H1 (cell line): ENCODE measurements at regions not wholly inside any gene's neighbourhood (a gene's known extent, or its start where the extent isn't known, plus 50 kb on each side); places are given as distances from the start of the nearest gene placed in this dataset.

Experiments used
- CTCF ChIA-PET: fragments of 300-600 bp; sonication (Branson Sonifier 250); formaldehyde crosslinking; loops from one replicate; lab custom pipeline; 2021; ENCODE audit not compliant: partially characterized antibody; lab: Charles Lee
- POLR2A ChIA-PET: fragments of 300-600 bp; sonication (Branson Sonifier 250); formaldehyde crosslinking; loops from one replicate; lab custom pipeline; 2021; ENCODE audit warnings: inconsistent platforms; ENCODE audit not compliant: partially characterized antibody; lab: Charles Lee
- DNase-seq, 2 experiments: peaks; one replicate each; pipeline versions ENCODE4 v3.0.0 to v3.0.0-alpha.2; 2010 to 2022; ENCODE audit warnings: low spot score in 2 of 2, low read depth in 1 of 2, mixed read lengths in 1 of 2
- FAIRE-seq: peaks from 2 replicates; lab custom pipeline; 2011; peaks lifted over from hg19 to GRCh38; lab: Jason Lieb, UNC
- H2AFZ ChIP-seq: 2 replicates; pipeline ENCODE4 v1.8.1; 2012; ENCODE audit warnings: low read length, inconsistent platforms
- H2AK5ac ChIP-seq: 2 replicates; pipeline ENCODE4 v1.6.1; 2013; ENCODE audit warnings: low read depth, low read length
- H2BK120ac ChIP-seq: replicated peaks from 2 replicates; pipeline ENCODE3; 2013; ENCODE audit warnings: low read depth, low read length, inconsistent platforms
- H2BK12ac ChIP-seq: 2 replicates; pipeline ENCODE4 v1.6.1; 2013; ENCODE audit warnings: low read depth, low read length
- H2BK15ac ChIP-seq: 2 replicates; pipeline ENCODE4 v1.6.1; 2013; ENCODE audit warnings: low read length
- H2BK20ac ChIP-seq: 2 replicates; pipeline ENCODE4 v1.6.1; 2013; ENCODE audit warnings: low read length
- H2BK5ac ChIP-seq: 2 replicates; pipeline ENCODE4 v1.6.1; 2013; ENCODE audit warnings: low read depth, low read length
- H3K14ac ChIP-seq: 2 replicates; pipeline ENCODE4 v1.6.1; 2013; ENCODE audit warnings: inconsistent platforms; ENCODE audit not compliant: insufficient read length
- H3K18ac ChIP-seq: 2 replicates; pipeline ENCODE4 v1.6.1; 2013; ENCODE audit warnings: low read length; ENCODE audit errors: extremely low read depth
- H3K23ac ChIP-seq: 2 replicates; pipeline ENCODE4 v1.6.1; 2013; ENCODE audit warnings: inconsistent platforms; ENCODE audit not compliant: insufficient read length
- H3K23me2 ChIP-seq: 2 replicates; pipeline ENCODE4 v1.6.1; 2013; ENCODE audit warnings: low read depth, low read length
- H3K27ac ChIP-seq: 2 replicates; pipeline ENCODE4 v1.6.1; 2011; ENCODE audit warnings: low read depth, low read length, inconsistent platforms
- H3K27me3 ChIP-seq, 4 experiments: replicated peaks in 1 of 4; 1 replicate in 1 of 4; 2 replicates in 3 of 4; pipeline versions ENCODE4 v1.6.1 to v1.8.1; 2011 to 2013; ENCODE audit warnings: low read length in 3 of 4, mild to moderate bottlenecking in 3 of 4, inconsistent platforms in 2 of 4, mixed read lengths in 2 of 4, moderate library complexity in 1 of 4; ENCODE audit not compliant: control insufficient read depth in 3 of 4, insufficient read depth in 3 of 4; ENCODE audit errors: extremely low read depth in 1 of 4
- H3K36me3 ChIP-seq, 4 experiments: 2 replicates each; pipeline versions ENCODE4 v1.6.1 to v1.8.1; 2011 to 2013; ENCODE audit warnings: mild to moderate bottlenecking in 4 of 4, low read length in 3 of 4, moderate library complexity in 2 of 4, control low read depth in 1 of 4, inconsistent platforms in 1 of 4; ENCODE audit not compliant: insufficient read depth in 4 of 4, control insufficient read depth in 2 of 4
- H3K4ac ChIP-seq: replicated peaks from 2 replicates; pipeline ENCODE3; 2013; ENCODE audit warnings: low read length, low read depth, mixed read lengths, inconsistent platforms; ENCODE audit not compliant: insufficient read length
- H3K4me1 ChIP-seq, 4 experiments: replicated peaks in 1 of 4; 1 replicate in 1 of 4; 2 replicates in 3 of 4; pipeline versions ENCODE4 v1.6.1 to v1.8.1; 2011 to 2013; ENCODE audit warnings: low read length in 3 of 4, inconsistent platforms in 2 of 4, mixed read lengths in 1 of 4; ENCODE audit not compliant: insufficient read depth in 4 of 4, control insufficient read depth in 3 of 4
- H3K4me2 ChIP-seq, 2 experiments: 2 replicates each; pipeline versions ENCODE4 v1.6.1 to v1.8.1; 2011 to 2013; ENCODE audit warnings: low read depth in 2 of 2, low read length in 2 of 2, control low read depth in 1 of 2, inconsistent platforms in 1 of 2, mild to moderate bottlenecking in 1 of 2; ENCODE audit not compliant: insufficient read depth in 1 of 2
- H3K4me3 ChIP-seq, 4 experiments: fragments of 200-600, 300-600 bp in 1 of 4; sonication (generic), shearing (Covaris generic), sonication (Bioruptor Twin) in 1 of 4; 2 replicates each; pipeline versions ENCODE4 v1.5.1 to v1.8.1; 2011 to 2016; ENCODE audit warnings: low read length in 4 of 4, low read depth in 3 of 4, control low read depth in 2 of 4, inconsistent platforms in 2 of 4, mild to moderate bottlenecking in 2 of 4, mixed read lengths in 1 of 4, moderate library complexity in 1 of 4; ENCODE audit not compliant: insufficient read depth in 2 of 4; ENCODE audit errors: extremely low read depth in 1 of 4
- H3K56ac ChIP-seq: replicated peaks from 2 replicates; pipeline ENCODE3; 2013; ENCODE audit warnings: low read depth, mild to moderate bottlenecking, mixed read lengths, low read length, inconsistent platforms; ENCODE audit not compliant: insufficient read length
- H3K79me1 ChIP-seq: 2 replicates; pipeline ENCODE4 v1.6.1; 2013; ENCODE audit warnings: low read depth, low read length, control low read depth
- H3K79me2 ChIP-seq, 2 experiments: 2 replicates each; pipeline versions ENCODE4 v1.6.1 to v1.8.1; 2012 to 2013; ENCODE audit warnings: low read length in 2 of 2, mild to moderate bottlenecking in 2 of 2, inconsistent platforms in 1 of 2; ENCODE audit not compliant: insufficient read depth in 2 of 2, control insufficient read depth in 1 of 2
- H3K9ac ChIP-seq, 4 experiments: replicated peaks in 1 of 4; 1 replicate in 1 of 4; 2 replicates in 3 of 4; pipeline versions ENCODE4 v1.6.1 to v1.8.1; 2011 to 2013; ENCODE audit warnings: low read depth in 3 of 4, low read length in 3 of 4, control low read depth in 2 of 4, mild to moderate bottlenecking in 2 of 4, moderate library complexity in 2 of 4, inconsistent platforms in 1 of 4; ENCODE audit errors: extremely low read depth in 1 of 4
- H3K9me3 ChIP-seq, 2 experiments: 2 replicates each; pipeline versions ENCODE4 v1.6.1 to v1.8.1; 2012 to 2013; ENCODE audit warnings: mild to moderate bottlenecking in 2 of 2, moderate library complexity in 2 of 2, control low read depth in 1 of 2, inconsistent platforms in 1 of 2, low read depth in 1 of 2, low read length in 1 of 2, mixed read lengths in 1 of 2; ENCODE audit not compliant: insufficient read depth in 2 of 2
- H4K20me1 ChIP-seq, 2 experiments: replicated peaks in 1 of 2; 2 replicates each; pipeline versions ENCODE3 to v1.8.1; 2011 to 2013; ENCODE audit warnings: inconsistent platforms in 2 of 2, low read length in 2 of 2, mild to moderate bottlenecking in 1 of 2; ENCODE audit not compliant: insufficient read depth in 2 of 2, control insufficient read depth in 1 of 2
- H4K5ac ChIP-seq: 2 replicates; pipeline ENCODE4 v1.6.1; 2013; ENCODE audit warnings: low read length, low read depth, mixed read lengths, inconsistent platforms; ENCODE audit not compliant: insufficient read length
- H4K8ac ChIP-seq: 2 replicates; pipeline ENCODE4 v1.8.0; 2013; ENCODE audit warnings: mild to moderate bottlenecking, moderate library complexity, low read length, inconsistent platforms; ENCODE audit not compliant: insufficient read depth; ENCODE audit errors: extremely low read depth
- H4K91ac ChIP-seq: replicated peaks from 2 replicates; pipeline ENCODE3; 2013; ENCODE audit warnings: low read length, mixed read lengths, inconsistent platforms; ENCODE audit not compliant: insufficient read length
- CREB1 ChIP-seq: IDR thresholded peaks from 2 replicates; pipeline ENCODE4 v1.6.1; 2012; ENCODE audit warnings: inconsistent platforms
- EZH2 ChIP-seq: fragments of 200-600 bp; sonication (generic); IDR thresholded peaks from 2 replicates; pipeline ENCODE4 v1.7.1; 2012; ENCODE audit warnings: low read depth, mild to moderate bottlenecking, moderate library complexity, low read length, inconsistent platforms; ENCODE audit not compliant: severe bottlenecking
- NANOG ChIP-seq: IDR thresholded peaks from 2 replicates; pipeline ENCODE4 v1.6.1; 2011; ENCODE audit warnings: low read length, low read depth, mild to moderate bottlenecking, inconsistent platforms; ENCODE audit not compliant: insufficient read depth, poor library complexity, severe bottlenecking
- RBBP5 ChIP-seq: IDR thresholded peaks from 2 replicates; pipeline ENCODE4 v1.7.1; 2012; ENCODE audit warnings: low read depth, mild to moderate bottlenecking, inconsistent platforms, low read length, moderate library complexity, borderline replicate concordance
- SP2 ChIP-seq: IDR thresholded peaks from 2 replicates; pipeline ENCODE4 v1.6.1; 2012; ENCODE audit warnings: mild to moderate bottlenecking, low read length, inconsistent platforms
- WGBS, 2 experiments: shearing (Covaris generic) in 1 of 2; methylation state at CpG; one replicate each; pipeline versions ENCODE4 v1.1.6 to v1.1.7; 2013 to 2015; ENCODE audit warnings: low lambda C conversion rate in 2 of 2, mixed read lengths in 2 of 2, inconsistent platforms in 1 of 2, low coverage in 1 of 2, missing lambda C conversion rate in 1 of 2; ENCODE audit not compliant: insufficient replicate concordance in 2 of 2, insufficient coverage in 1 of 2, insufficient read length in 1 of 2; ENCODE audit errors: extremely low coverage in 1 of 2, missing lambda C conversion rate in 1 of 2; 5-methylcytosine and 5-hydroxymethylcytosine counted together

DNA sequence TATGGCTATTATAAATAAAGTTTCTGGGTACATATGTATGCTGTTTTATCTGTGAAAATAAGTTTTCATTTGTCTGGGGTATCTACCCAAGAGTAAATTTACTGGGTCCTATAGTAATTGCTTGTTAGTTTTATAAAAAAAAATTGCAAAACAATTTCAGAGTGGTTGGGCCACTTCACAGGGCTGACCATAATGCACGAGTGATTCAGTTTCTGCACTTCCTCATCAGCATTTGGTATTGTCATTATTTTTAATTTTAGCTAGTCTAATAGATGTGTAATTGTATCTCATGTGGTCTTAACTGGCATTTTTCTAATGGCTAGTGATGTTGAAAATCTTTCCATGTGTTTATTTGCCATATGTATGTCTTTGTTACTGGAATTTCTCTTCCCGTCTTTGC lies 452.4 kb upstream of the AKR1E2 start:
- Histone ChIP-seq H2BK20ac (no peak overlapping the region), H3K27me3 (no peaks in the 10 kb centered on the region), H4K20me1 (no peaks in the 10 kb centered on the region), H2BK15ac (no peak overlapping the region), H2BK120ac (no peak overlapping the region), H4K5ac (no peak overlapping the region), H3K4me1 (no peaks in the 10 kb centered on the region), H3K9me3 (no peaks in the 10 kb centered on the region), H3K27ac (no peak overlapping the region)
- CTCF ChIA-PET, result interaction anchor here (0.6 kb wide), 1 partner anchor 1396 kb away, joined by 3 read pairs; no protein-coding TSS in a partner anchor
- WGBS, 2 experiments, result 94% methylated on average over 2 of the region's 2 CpGs; no CpG with 5 or more reads in 1 of the 2 experiments
- TF ChIP-seq SP2 (no peak), EZH2 (no peak), CREB1 (no peak), NANOG (no peak), RBBP5 (no peak)
- TF ChIP-seq, all 59 proteins: peak for 0
- H3K4ac ChIP-seq, result no peak overlapping the region
- no peak overlapping the region for H4K91ac ChIP-seq
- H3K79me2 ChIP-seq, result no peaks in the 10 kb centered on the region
- no peaks in the 10 kb centered on the region for H3K79me1 ChIP-seq
- no peak overlapping the region for H3K23ac ChIP-seq
- H2BK12ac ChIP-seq, result no peak overlapping the region
- no peak overlapping the region for H2BK5ac ChIP-seq
- no peaks in the 10 kb centered on the region for H3K23me2 ChIP-seq
- H3K4me2 ChIP-seq, result no peak overlapping the region
- POLR2A ChIA-PET, result no interaction called here
- H3K14ac ChIP-seq, result no peak overlapping the region
- DNase-seq, result no peak
- no peak overlapping the region for H3K18ac ChIP-seq
- no peak overlapping the region for H2AK5ac ChIP-seq
- H4K8ac ChIP-seq, result no peak overlapping the region
- FAIRE-seq, result no peak
- no peak overlapping the region for H3K4me3 ChIP-seq
- no peak overlapping the region for H2AFZ ChIP-seq
- H3K9ac ChIP-seq, result no peak overlapping the region
- no peak overlapping the region for H3K56ac ChIP-seq
- H3K36me3 ChIP-seq, result no peaks in the 10 kb centered on the region
